GM04503 (cell line): ENCODE measurements at regions not wholly inside any gene's neighbourhood (a gene's known extent, or its start where the extent isn't known, plus 50 kb on each side); places are given as distances from the start of the nearest gene placed in this dataset.
A peak's percentile ranks its signal among the peaks of the same experiment; 100 is the strongest.

ENCODE experiments used
- DNase-seq: peaks from one replicate; pipeline ENCODE4 v3.0.0-alpha.2; 2012; ENCODE audit warnings: low read depth

- DNase-seq, result no peak
Measured at GRCh38 chr10:43818687-43819086, 170.0 kb upstream of the ZNF32 start.

DNA sequence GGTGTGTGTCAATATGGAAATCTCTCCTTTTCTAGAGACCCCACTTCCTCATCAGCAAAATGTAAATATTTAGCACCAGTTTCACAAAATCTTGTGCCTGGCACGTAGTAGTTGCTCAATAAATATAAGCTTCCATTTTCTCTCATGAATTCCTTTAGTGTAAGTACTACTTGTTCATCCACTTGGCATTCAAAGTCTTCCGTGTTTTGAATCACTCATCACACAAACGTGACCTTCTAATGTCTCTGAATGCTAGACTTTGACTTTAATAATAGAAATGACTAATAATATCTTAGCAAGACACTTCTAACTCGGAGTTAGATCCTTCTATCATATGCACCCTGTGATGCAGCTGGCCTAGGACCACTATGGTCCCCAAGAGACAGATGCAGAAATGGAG lies 168.7 kb upstream of the ZNF32 start:
- no peak for DNase-seq

GRCh38 chr10:43816351-43817321 lies 168.0 kb upstream of the ZNF32 start:
- DNase-seq, result peak; percentile 83

DNA sequence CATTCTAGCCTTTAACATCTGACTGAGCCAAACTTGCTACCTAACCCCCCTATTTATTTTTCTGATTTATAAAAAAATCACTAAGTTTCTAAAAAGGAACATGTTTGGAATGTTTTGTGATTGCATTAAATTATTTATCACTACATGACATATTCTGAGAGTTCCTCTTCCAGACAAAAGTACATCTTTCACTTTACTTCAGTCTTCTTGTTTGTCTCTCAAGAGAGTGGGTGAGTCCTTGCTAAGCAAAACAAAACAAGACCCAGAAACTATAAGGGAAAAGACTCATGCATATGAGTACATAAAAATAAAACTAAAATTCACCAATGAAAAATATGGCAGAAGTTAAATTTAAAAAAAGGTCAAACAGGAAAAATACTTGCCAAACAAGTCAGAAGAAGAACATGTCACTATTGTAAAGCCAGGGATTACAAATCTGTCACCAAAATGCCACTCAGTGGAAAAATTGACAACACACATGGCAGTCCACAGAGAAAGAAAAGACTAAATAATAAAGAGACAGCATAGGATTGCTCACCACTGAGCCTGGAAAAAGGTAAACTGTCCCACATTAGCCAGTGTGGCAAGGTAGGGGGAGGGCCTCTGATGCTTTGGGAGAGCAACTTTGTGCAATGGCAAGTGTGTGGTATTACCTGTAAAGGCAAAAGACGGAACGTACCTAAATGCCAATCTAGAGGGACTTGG lies 166.7 kb upstream of the ZNF32 start:
- DNase-seq, result no peak

- no peak for DNase-seq
Measured at GRCh38 chr10:43814663-43815062, 166.0 kb upstream of the ZNF32 start.

DNA sequence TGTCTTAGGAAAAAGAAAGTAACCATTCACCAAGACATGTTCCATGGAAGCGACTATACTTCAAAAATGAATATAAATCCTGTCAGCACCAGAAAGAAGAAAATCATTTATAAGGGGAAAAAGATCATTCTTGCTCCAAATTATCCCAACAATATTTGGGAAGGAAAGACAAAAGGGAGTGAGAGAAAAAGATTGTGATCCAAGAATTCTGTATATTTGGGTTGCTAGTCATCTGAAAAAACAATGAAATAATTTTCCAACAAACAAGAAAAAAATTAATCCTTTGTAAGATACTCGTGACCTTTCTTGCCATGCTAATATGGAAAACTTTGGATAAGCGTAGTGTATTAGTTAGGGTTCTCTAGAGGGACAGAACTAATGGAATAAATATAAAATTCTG lies 163.2 kb upstream of the ZNF32 start:
- no peak for DNase-seq

DNA sequence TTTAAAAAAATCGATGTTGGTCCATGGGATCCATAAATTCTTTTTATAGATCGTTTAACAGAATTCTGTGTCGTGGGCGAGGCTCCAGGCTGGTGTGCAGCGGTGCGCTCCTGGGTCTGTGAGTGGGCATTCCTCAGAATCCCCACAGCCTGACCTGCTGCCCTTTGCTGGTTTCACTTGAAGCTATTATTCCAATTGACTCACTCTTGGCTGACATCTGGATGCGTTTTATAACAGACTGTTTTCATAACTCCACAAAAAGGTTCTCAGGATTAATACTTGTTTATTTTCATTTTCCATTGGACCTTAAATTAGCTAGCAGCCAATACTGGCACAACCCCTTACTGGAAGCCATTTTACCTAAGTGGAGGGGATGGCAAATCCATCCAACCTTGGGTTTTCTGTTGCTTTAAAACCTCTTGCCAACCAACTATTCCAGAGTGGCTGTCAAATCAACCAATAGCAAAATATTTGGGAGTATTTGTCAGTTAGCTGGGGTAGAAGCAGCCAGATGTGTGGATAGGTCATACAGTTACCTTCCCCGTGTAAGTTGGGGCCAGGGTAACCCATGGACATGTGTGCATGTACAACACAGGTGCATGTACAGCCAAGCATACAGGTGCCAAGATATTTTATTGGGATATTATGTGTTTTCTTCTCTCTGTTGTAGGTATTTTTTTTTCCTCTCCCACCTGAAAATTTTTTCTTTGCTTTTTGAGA lies 160.7 kb upstream of the ZNF32 start:
- DNase-seq, result peak; percentile 82

DNA sequence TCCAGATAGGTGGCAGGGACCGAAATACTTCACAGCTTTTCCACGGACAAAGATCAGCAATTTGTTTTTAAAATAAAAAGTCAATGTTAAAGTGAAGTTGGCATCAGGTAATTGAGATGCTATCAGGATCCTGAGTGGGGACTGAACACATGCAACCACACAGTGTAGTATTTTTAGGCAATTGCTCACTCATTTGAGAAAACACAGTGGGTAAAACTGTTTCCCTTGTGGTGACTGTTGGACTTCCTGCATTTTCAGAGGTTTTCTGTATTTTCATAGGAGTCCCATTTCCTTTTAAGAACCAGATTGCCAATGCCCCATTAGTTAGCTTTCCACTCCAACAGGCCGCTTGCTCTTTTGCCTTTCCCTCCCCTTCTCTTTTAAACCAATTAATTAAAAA lies 159.5 kb upstream of the ZNF32 start:
- DNase-seq, result no peak

GRCh38 chr10:43806831-43807640 lies 158.4 kb upstream of the ZNF32 start:
- no peak for DNase-seq

- no peak for DNase-seq
Measured at GRCh38 chr10:43803791-43804190, 155.1 kb upstream of the ZNF32 start.

- DNase-seq, result no peak
Measured at GRCh38 chr10:43802988-43803696, 154.5 kb upstream of the ZNF32 start.

DNA sequence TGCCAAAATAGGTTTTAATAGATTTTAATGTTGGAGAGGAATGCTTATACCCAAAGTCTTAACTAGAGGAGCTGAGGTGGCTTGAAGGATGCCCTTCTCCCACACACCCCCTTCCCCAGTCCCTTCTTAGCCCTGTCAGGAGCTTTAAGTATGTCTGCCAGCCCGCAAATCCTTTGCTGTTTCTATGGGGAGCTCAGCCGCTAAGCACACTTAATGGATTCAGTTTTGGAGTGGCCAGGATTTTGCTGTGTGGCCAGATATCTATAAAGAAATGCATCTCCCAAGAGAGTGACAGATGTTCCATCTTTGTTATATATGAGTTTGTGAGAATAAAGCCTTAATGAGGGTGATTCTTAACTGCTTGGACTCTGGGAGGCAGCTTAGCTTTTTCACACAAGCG lies 152.9 kb upstream of the ZNF32 start:
- DNase-seq, result no peak

DNA sequence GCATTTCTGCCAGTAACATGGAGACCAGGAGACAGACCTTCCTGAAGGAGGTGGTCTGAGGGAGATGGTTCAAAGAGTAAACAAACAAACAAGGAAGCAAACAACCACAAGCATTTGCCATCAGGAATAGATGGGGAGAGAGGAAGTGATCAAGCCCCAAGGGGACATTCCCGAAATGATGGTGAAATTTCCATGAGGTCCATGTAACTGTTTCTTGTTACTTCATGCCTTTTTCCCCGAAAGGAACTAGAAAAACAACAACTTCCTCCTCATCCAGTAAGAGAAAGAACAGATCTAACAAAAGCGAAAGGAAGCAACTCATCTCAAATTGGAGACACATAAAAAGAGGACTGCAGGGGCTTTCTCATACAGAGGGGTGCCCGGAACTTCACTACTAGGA lies 152.5 kb upstream of the ZNF32 start:
- no peak for DNase-seq

GRCh38 chr10:43796781-43797180 lies 148.1 kb upstream of the ZNF32 start:
- no peak for DNase-seq

DNA sequence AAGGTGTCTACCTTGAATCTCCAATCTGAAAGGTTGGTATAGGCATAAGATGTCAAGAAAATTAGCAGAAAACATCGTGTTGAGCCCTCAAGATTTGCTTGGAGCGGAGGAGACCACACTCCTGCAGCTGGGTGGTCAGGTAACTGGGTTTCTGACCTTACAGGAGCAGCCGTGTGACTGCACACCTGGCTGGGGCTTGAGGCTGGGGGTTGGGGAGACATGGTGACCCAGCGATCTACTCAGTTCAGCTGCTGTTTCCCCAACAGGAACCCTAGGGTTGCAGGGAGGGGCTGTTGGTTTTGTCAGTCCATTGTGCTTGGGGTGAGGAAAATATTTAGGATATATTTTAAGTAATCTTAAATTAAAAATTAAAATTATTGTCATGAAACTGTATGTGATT lies 147.0 kb upstream of the ZNF32 start:
- DNase-seq, result no peak

- no peak for DNase-seq
Measured at GRCh38 chr10:43795093-43795492, 146.4 kb upstream of the ZNF32 start.

DNA sequence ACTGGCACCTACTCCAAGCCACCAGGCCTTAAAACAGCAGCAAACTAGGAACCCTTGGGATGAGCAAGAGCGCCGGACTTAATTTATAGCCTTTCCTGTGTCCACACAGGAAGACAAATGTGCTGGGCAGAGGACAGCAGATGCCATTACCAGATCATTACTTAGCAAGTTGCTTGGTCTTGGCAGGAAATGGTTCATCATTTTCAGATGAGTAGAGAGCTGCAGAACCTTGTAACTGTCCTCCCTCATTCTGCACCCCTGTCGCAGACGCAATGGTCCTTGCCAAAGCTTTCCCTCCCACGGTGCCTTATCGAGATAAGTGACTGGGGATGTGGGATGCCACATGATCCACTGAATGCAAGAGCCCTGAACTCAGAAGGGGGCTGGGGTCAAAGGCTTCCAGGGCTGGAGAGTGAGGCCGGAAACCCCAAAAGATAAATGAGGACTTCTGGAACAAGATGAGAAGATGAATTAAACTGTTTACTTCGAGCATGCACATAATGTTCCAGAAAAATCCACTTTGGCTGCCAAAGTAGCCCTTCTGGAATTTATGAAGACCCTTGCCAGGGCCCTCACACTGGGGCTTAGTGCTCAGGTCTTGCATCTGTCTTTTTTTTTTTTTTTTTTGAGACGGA lies 145.6 kb upstream of the ZNF32 start:
- no peak for DNase-seq

- peak; percentile 68 for DNase-seq
Measured at GRCh38 chr10:43793704-43794103, 145.0 kb upstream of the ZNF32 start.

GRCh38 chr10:43790147-43790546 lies 141.5 kb upstream of the ZNF32 start:
- DNase-seq, result no peak

- no peak for DNase-seq
Measured at GRCh38 chr10:43785252-43785651, 136.6 kb upstream of the ZNF32 start.

DNA sequence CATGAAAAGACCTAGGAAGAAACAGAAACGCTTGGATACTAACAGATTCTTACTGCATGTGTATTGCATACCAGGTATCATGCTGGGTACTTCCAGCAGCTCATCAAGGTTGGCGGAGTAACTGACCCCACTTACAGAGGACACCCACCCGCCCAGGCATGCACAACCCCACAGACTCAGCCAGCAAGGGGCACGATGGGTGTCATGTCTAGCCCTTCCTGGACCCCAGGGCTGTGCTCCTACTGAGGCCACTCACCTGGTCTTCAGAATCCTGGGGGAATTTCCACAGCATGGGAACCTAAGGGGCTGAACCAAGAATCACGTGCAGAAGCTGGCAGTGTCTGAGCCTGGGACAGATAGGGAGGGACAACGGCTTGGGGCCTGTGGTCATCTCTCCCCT lies 134.1 kb upstream of the ZNF32 start:
- DNase-seq, result no peak
